ENCODE measurements at regions not wholly inside any gene's neighbourhood (a gene's known extent, or its start where the extent isn't known, plus 50 kb on each side); places are given as distances from the start of the nearest gene placed in this dataset.

- TF ChIP-seq POLR2AphosphoS5 (IDR thresholded peaks at IDR 0.05; ENCODE audit: low read depth, low read length): no peak
- no peak for TF ChIP-seq POLR2A (IDR thresholded peaks at IDR 0.05; ENCODE audit: low read depth, low read length)
- TF ChIP-seq TAF1 (IDR thresholded peaks at IDR 0.05; ENCODE audit: borderline replicate concordance, low read depth, low read length): no peak
Measured at GRCh38 chr5:156042726-156043125, 284.2 kb upstream of the SGCD start.

Measured in GM12892 (cell line).